Adrenal gland (tissue), 9 donors: ENCODE measurements at regions not wholly inside any gene's neighbourhood (a gene's known extent, or its start where the extent isn't known, plus 50 kb on each side); places are given as distances from the start of the nearest gene placed in this dataset.

Source experiments
- DNase-seq, 7 donors: peaks; one replicate each; pipeline ENCODE4 v3.0.0-alpha.2; 2019 to 2020
- H3K27ac ChIP-seq, 5 donors: fragments of 200-600 bp; sonication (generic) in 4 of 5; 1 replicate in 3 of 5; 2 replicates in 2 of 5; pipeline versions ENCODE4 v1.5.1 to v1.8.0; 2016 to 2020; ENCODE audit warnings: mild to moderate bottlenecking in 1 of 5
- H3K27me3 ChIP-seq: fragments of 200-600 bp; 2 replicates; pipeline ENCODE4 v1.8.0; 2021
- H3K36me3 ChIP-seq, 2 donors: fragments of 200-600 bp; replicated peaks in 1 of 2; 1 replicate in 1 of 2; 2 replicates in 1 of 2; pipeline versions ENCODE4 v1.5.1 to v1.8.0; 2018 to 2022
- H3K4me1 ChIP-seq, 2 donors: fragments of 200-600 bp; replicated peaks in 1 of 2; 1 replicate in 1 of 2; 2 replicates in 1 of 2; pipeline versions ENCODE4 v1.5.1 to v1.8.0; 2018 to 2021
- H3K4me3 ChIP-seq, 4 donors: fragments of 200-600 bp; sonication (generic) in 3 of 4; one replicate each; pipeline ENCODE4 v1.5.1; 2016 to 2018
- H3K9me3 ChIP-seq, 3 donors: fragments of 200-600 bp; sonication (generic) in 1 of 3; replicated peaks in 1 of 3; 1 replicate in 2 of 3; 2 replicates in 1 of 3; pipeline versions ENCODE4 v1.5.1 to v1.8.0; 2016 to 2021
- POLR2A ChIP-seq, 2 donors: fragments of 450-650 bp; IDR thresholded peaks; one replicate each; pipeline ENCODE4 v1.6.1; 2017; ENCODE audit warnings: antibody characterized with exemption in 2 of 2, mild to moderate bottlenecking in 2 of 2, moderate library complexity in 1 of 2
- WGBS, 4 donors: extraction: QIAGEN DNeasy Blood & Tissue Kit in 2 of 4; methylation state at CpG; one replicate each; pipeline versions ENCODE4 v1.1.5 to v1.1.7; 2013 to 2017; 5-methylcytosine and 5-hydroxymethylcytosine counted together
- intact Hi-C, 2 donors: fragments of 100-400 bp; cut with DNase I; formaldehyde crosslinking; loops; one replicate each; pipeline versions ENCODE4 v1.14.1 to v1.15.0; 2022 to 2023
- TF ChIP-seq, protein P1 (sequence below), 6 experiments: fragments of 450-650 bp in 4 of 6; fragments of 200-600 bp in 2 of 6; sonication (generic) in 1 of 6; IDR thresholded peaks; 1 replicate in 5 of 6; 2 replicates in 1 of 6; pipeline versions ENCODE4 v1.5.1 to v1.8.0; 2016 to 2021; ENCODE audit warnings: antibody characterized with exemption in 6 of 6, mild to moderate bottlenecking in 2 of 6, moderate library complexity in 1 of 6
- donor health status: healthy with polysubstance abuse.
- donor health status: Bipolar disorder and iron deficiency.
- donor health status: DM: yes; HTN: yes; CAD: no.
- donor health status: DM: no; HTN: no; CAD: no.
- donor health status: DM: no; HTN: no; CAD: no.

DNA sequence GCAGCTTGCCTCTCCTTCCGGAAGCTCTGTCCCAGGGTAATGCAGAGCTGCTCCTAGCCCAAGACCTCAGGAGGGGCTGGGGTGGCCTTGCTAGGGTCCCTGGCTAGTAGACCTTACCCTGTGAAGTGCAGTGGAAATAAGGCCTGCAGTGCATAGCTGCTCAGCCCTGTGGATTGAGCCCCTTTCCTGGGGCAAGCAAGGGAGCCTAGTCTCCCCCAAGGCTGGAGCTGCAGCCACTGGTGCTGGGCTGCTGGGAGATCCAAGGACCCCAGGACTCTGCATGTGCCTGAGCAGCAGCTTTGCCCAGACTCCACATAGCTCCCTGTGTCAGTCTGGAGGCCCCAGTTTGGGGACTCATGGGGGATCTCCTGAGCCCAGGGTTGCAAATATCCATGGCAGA is 57.9 kb downstream of the FANCF start:
- intact Hi-C loops, result no loop called here
- no peaks in the 10 kb centered on the region for H3K9me3 ChIP-seq
- TF ChIP-seq, protein P1, sequence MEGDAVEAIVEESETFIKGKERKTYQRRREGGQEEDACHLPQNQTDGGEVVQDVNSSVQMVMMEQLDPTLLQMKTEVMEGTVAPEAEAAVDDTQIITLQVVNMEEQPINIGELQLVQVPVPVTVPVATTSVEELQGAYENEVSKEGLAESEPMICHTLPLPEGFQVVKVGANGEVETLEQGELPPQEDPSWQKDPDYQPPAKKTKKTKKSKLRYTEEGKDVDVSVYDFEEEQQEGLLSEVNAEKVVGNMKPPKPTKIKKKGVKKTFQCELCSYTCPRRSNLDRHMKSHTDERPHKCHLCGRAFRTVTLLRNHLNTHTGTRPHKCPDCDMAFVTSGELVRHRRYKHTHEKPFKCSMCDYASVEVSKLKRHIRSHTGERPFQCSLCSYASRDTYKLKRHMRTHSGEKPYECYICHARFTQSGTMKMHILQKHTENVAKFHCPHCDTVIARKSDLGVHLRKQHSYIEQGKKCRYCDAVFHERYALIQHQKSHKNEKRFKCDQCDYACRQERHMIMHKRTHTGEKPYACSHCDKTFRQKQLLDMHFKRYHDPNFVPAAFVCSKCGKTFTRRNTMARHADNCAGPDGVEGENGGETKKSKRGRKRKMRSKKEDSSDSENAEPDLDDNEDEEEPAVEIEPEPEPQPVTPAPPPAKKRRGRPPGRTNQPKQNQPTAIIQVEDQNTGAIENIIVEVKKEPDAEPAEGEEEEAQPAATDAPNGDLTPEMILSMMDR (IDR thresholded peaks at IDR 0.05), result no peak
- no peak for TF ChIP-seq POLR2A (IDR thresholded peaks at IDR 0.05)
- no peaks in the 10 kb centered on the region for H3K27me3 ChIP-seq
- H3K36me3 ChIP-seq, result no peaks in the 10 kb centered on the region
- no peak for DNase-seq
- no peak overlapping the region for H3K27ac ChIP-seq
- H3K4me3 ChIP-seq, result no peak overlapping the region
- 60 to 96% (median 85%) methylated on average over 1 of the region's 1 CpG; no CpG with 5 or more reads in 1 of the 4 donors for WGBS, 4 donors
- no peaks in the 10 kb centered on the region for H3K4me1 ChIP-seq

DNA sequence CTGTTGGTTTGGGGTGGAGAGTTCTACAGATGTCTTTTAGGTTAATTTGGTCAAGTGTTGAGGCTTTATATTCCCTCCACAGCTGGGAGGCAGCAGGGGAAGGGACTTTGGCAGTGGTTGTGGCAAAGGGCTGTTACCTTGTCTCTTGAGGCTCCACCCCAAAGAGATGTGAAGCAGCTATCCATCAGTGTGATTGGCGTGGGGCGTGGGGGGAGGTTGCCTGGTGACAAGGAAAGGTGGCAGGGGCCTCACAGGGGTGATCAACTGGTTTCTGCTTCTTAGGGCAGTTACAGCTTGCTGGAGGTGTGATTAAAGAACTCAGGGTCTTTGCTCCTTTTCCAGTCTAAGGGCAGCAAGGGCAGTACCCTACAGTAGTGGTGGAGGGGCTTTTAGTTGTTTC is 59.3 kb downstream of the FANCF start:
- H3K27ac ChIP-seq, result no peak overlapping the region
- TF ChIP-seq, protein P1 (IDR thresholded peaks at IDR 0.05), result no peak
- TF ChIP-seq POLR2A (IDR thresholded peaks at IDR 0.05), result no peak
- no peaks in the 10 kb centered on the region for H3K36me3 ChIP-seq
- no peak overlapping the region for H3K4me3 ChIP-seq
- no peak for DNase-seq
- H3K9me3 ChIP-seq, result no peaks in the 10 kb centered on the region
- no peaks in the 10 kb centered on the region for H3K4me1 ChIP-seq
- 43 to 64% (median 45%) methylated on average over 2 of the region's 2 CpGs; no CpG with 5 or more reads in 1 of the 4 donors for WGBS, 4 donors
- H3K27me3 ChIP-seq, result no peaks in the 10 kb centered on the region
- intact Hi-C loops, result no loop called here

DNA sequence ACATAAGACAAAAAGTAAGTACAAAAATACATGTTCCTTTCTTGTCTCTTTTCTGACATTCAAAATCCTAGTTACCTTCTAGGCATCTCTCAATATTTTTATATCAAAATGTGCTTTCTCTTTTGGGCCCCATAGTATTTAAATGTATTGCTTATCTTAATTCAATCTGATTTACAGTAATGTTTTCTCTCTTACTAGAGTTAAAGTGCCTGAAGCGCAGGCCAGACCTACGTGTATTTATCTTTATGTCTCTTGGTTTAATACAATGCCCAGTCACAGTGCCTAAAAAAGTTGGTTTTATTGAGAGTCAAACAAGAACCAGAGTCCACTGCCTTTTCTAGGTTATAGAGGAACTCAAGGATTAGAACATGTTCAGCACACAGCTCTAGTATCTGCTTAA is 64.3 kb downstream of the FANCF start:
- 74 to 89% (median 78%) methylated on average over 2 of the region's 2 CpGs for WGBS, 4 donors
- no peaks in the 10 kb centered on the region for H3K4me1 ChIP-seq
- TF ChIP-seq POLR2A (IDR thresholded peaks at IDR 0.05), result no peak
- TF ChIP-seq, protein P1 (IDR thresholded peaks at IDR 0.05), result no peak
- H3K36me3 ChIP-seq, result no peaks in the 10 kb centered on the region
- no peaks in the 10 kb centered on the region for H3K27me3 ChIP-seq
- no peak for DNase-seq
- no peaks in the 10 kb centered on the region for H3K9me3 ChIP-seq
- H3K4me3 ChIP-seq, result no peak overlapping the region
- no peak overlapping the region for H3K27ac ChIP-seq
- intact Hi-C loops, result no loop called here

DNA sequence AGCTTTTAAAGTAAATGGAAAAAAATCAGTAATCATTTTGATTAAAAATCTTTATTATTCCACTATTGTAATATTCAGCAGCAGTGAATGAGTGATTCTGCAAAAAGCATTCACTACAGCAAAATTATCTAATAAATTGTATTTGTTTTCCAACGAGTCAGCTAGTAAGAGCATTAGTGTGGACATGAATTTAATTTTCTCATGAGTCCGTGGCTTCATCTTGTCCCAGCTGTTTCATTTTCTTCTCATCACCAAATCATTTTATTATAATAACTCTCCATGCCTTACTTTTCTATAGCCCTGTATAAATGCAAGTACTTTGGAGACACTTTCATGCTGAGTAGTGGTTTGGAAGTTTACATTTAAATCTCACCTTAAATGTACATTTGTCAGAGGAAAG is 66.2 kb downstream of the FANCF start:
- H3K4me1 ChIP-seq, result no peaks in the 10 kb centered on the region
- TF ChIP-seq POLR2A (IDR thresholded peaks at IDR 0.05), result no peak
- TF ChIP-seq, protein P1 (IDR thresholded peaks at IDR 0.05), result no peak
- H3K36me3 ChIP-seq, result no peaks in the 10 kb centered on the region
- no peaks in the 10 kb centered on the region for H3K9me3 ChIP-seq
- DNase-seq, result no peak
- intact Hi-C loops, result no loop called here
- no peak overlapping the region for H3K27ac ChIP-seq
- 58 to 72% (median 66%) methylated on average over 2 of the region's 2 CpGs for WGBS, 4 donors
- no peak overlapping the region for H3K4me3 ChIP-seq
- no peaks in the 10 kb centered on the region for H3K27me3 ChIP-seq
